Fibroblast of the aortic adventitia (primary cell): ENCODE measurements at regions not wholly inside any gene's neighbourhood (a gene's known extent, or its start where the extent isn't known, plus 50 kb on each side); places are given as distances from the start of the nearest gene placed in this dataset.

Experiments used
- DNase-seq: peaks from one replicate; pipeline ENCODE4 v3.0.0-alpha.2; 2010; ENCODE audit warnings: low read depth
- H3K4me3 ChIP-seq: 2 replicates; pipeline ENCODE4 v1.5.1; 2011; ENCODE audit warnings: low read depth, mild to moderate bottlenecking, control low read depth, low read length, moderate library complexity
- TF ChIP-seq, protein P1 (sequence below): IDR thresholded peaks from 2 replicates; pipeline ENCODE4 v1.5.1; 2011; ENCODE audit warnings: mild to moderate bottlenecking, low read length, control low read depth, inconsistent platforms; ENCODE audit not compliant: insufficient read depth

DNA sequence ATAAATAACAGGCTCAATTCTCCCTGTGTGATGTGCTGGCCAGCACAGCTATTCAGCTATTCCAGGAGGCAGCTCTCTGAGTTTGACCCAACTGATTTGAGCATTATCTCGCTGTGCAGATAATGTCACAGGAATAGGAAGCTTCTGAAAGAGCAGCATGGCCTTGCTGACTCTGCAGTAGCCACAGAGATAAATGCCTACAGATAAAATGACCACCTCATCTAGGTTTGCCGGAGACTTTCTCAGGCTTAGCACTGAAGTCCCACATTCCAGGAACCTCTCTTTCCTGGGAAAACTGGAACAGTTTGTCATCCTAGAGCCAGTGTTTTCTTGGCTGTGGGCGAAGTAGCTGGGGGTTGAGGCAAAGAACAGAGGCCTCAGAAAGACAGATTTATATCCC, 98.9 kb downstream of the MRPL39 start:
- TF ChIP-seq, protein P1, sequence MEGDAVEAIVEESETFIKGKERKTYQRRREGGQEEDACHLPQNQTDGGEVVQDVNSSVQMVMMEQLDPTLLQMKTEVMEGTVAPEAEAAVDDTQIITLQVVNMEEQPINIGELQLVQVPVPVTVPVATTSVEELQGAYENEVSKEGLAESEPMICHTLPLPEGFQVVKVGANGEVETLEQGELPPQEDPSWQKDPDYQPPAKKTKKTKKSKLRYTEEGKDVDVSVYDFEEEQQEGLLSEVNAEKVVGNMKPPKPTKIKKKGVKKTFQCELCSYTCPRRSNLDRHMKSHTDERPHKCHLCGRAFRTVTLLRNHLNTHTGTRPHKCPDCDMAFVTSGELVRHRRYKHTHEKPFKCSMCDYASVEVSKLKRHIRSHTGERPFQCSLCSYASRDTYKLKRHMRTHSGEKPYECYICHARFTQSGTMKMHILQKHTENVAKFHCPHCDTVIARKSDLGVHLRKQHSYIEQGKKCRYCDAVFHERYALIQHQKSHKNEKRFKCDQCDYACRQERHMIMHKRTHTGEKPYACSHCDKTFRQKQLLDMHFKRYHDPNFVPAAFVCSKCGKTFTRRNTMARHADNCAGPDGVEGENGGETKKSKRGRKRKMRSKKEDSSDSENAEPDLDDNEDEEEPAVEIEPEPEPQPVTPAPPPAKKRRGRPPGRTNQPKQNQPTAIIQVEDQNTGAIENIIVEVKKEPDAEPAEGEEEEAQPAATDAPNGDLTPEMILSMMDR, result no peak
- DNase-seq, result no peak
- H3K4me3 ChIP-seq, result no peak overlapping the region

DNA sequence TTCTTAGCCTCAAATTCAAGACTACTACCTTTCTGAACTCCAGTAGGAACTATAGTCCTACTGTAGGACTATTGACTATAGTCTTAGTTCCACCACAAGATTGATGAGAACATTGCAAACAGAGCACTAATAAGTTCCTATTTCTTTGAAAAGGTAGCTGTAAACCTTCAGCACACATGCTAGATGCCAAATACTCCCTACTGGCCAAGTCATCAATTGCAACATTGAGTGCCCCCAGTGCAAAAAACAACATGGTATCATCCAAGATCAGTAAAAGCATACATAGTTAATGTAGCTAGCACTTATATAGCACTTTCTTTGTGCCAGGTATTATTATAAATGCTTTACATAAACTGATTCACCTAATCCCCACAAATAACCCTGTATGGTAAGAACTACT, 99.8 kb downstream of the MRPL39 start:
- TF ChIP-seq, protein P1, result no peak
- no peak overlapping the region for H3K4me3 ChIP-seq
- no peak for DNase-seq

DNA sequence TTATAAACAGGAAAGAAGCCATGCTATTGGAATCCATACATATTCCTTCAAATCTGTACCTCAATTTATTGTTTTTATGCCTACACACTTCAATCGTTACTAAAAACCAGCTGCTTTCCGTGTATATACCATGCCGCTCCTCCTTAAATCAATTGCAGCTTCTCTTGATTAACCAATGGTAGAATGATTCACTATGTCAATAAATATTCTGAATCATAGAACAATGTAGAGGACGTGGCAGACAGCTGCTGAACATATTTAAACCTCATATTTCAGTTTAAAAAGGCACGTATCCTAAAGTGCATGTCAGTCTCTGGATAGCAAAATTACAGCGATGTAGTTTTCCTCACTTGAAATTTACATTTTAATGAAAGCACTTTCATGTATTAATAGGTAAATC, 100.4 kb downstream of the MRPL39 start:
- peak; percentile 17 for DNase-seq
- H3K4me3 ChIP-seq, result no peak overlapping the region
- TF ChIP-seq, protein P1, result no peak

DNA sequence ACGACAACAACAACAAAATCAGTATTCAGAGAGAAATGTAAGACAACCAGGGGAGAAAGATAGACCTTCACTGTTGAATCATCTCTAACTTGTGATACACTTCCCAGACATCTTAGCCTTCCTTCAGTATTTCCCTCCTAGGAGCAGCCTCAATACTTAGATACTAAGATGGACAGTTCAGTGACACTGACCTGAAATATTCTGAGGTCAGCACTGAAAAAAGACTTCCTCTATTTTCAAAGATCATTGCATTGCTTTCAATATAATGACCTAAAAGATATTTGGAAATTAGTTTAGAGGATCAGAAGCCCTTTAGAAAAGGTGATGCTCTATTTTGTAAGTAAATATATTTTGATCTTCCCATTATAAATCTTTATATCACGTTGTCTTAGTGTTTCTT, 101.0 kb downstream of the MRPL39 start:
- DNase-seq, result no peak
- H3K4me3 ChIP-seq, result no peak overlapping the region
- TF ChIP-seq, protein P1, result no peak

DNA sequence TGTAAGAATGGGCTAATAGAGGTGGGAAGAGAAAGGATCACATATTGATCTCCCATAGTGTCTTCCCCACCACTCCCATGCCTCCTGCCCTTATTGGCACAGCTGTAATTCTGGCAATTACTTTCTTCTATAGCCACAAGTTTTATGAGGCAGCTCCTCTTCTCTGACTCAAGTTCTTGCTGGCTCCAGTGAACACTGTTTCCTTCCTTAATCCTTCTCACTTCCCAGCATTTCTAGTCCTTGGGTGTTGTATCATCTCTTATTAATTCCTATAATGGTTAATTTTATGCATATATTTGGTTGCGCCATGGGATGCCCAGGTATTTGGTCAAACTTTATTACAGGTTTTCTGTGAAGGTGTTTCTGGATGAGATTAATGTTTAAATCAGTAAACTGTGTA, 103.3 kb downstream of the MRPL39 start:
- H3K4me3 ChIP-seq, result no peak overlapping the region
- TF ChIP-seq, protein P1, result no peak
- DNase-seq, result no peak

DNA sequence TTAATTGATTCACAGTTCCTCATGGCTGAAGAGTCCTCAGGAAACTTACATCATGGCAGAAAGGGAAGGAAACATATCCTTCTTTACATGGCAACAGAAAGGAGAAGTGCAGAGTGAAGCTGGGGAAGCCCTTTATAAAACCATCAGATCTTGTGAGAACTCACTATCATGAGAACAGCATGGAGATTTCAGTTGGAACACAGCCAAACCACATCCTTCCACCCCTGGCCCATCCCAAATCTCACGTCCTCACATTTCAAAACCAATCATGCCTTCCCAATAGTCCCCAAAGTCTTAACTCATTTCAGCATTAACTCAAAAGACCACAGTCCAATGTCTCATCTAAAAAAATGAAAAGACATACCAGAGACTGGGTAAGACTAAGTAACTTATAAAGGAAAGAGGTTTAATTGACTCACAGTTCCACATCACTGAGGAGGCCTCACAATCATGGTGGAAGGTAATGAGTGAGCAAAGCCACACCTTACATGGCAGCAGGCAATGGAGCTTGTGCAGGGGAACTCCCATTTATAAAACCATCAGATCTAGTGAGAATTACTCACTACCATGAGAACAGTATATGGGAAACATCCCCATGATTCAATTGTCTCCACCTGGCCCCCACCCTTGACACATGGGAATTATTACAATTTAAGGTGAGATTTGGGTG, 105.2 kb downstream of the MRPL39 start:
- DNase-seq, result peak; percentile 4
- no peak overlapping the region for H3K4me3 ChIP-seq
- TF ChIP-seq, protein P1, result no peak

DNA sequence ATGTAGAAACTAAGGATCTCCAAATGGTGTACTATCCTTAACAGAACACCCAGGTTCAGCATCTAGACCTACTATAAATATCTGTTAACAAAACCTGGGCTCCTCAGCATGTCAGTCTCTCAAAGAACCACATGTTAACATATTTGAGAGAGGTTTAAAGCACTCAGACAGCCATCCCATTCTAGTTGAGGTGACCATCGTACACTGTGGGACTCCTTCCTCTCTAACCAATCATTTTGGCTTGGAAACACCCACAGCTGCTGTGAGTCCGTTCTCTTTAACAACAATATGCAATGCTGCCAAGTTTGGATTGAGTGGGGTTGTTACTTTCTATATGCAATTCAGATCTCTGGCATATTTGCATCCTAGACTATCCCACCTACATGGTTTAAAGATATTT, 105.8 kb downstream of the MRPL39 start:
- TF ChIP-seq, protein P1, result no peak
- no peak overlapping the region for H3K4me3 ChIP-seq
- no peak for DNase-seq
